ENCODE measurements at regions not wholly inside any gene's neighbourhood (a gene's known extent, or its start where the extent isn't known, plus 50 kb on each side); places are given as distances from the start of the nearest gene placed in this dataset.

DNA sequence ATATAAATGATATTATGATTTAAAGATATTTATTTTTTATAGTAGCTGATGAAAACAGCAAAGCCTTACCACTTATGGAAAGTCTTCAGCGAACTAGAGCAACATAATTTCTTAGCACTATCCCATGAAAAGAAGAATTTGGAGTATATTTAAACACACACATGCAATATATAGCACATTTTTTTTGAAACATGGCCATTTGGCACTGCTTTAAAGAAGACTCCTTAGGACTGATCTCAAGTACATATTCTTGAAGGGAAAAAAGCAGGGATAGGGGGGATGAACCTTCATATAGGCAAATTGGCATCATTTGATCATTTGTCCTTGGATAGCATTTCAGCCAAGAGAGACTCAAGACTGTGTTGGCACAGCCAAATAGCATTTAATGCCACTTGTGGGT lies 193.3 kb downstream of the ANKRD50 start:
- no peak overlapping the region for H3K4me3 ChIP-seq (ENCODE audit: low read depth, low read length)
- DNase-seq (ENCODE audit: low read depth): no peak
- TF ChIP-seq, protein P1, sequence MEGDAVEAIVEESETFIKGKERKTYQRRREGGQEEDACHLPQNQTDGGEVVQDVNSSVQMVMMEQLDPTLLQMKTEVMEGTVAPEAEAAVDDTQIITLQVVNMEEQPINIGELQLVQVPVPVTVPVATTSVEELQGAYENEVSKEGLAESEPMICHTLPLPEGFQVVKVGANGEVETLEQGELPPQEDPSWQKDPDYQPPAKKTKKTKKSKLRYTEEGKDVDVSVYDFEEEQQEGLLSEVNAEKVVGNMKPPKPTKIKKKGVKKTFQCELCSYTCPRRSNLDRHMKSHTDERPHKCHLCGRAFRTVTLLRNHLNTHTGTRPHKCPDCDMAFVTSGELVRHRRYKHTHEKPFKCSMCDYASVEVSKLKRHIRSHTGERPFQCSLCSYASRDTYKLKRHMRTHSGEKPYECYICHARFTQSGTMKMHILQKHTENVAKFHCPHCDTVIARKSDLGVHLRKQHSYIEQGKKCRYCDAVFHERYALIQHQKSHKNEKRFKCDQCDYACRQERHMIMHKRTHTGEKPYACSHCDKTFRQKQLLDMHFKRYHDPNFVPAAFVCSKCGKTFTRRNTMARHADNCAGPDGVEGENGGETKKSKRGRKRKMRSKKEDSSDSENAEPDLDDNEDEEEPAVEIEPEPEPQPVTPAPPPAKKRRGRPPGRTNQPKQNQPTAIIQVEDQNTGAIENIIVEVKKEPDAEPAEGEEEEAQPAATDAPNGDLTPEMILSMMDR (conservative IDR thresholded peaks at IDR 0.05; ENCODE audit: low read depth, low read length): no peak

DNA sequence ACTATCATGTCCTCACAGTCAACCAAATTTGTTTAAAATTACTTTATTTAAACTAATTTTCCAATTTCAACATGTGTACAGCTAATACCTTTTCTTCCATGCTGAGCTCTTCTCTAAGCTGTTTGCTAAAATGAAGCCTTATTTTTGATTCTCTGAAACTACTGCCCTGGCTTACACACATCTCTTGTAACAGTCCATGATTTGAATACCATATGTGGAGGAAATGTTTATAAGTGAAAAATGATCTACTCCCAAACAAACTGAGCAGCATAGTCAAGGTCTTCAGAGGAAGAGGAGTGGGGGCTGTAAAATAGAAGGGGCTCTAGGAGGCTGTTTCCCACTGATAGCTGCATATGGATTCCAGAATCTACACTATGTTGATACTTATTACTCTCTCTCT lies 188.7 kb downstream of the ANKRD50 start:
- TF ChIP-seq, protein P1 (conservative IDR thresholded peaks at IDR 0.05; ENCODE audit: low read depth, low read length): no peak
- DNase-seq (ENCODE audit: low read depth): no peak
- no peak overlapping the region for H3K4me3 ChIP-seq (ENCODE audit: low read depth, low read length)

DNA sequence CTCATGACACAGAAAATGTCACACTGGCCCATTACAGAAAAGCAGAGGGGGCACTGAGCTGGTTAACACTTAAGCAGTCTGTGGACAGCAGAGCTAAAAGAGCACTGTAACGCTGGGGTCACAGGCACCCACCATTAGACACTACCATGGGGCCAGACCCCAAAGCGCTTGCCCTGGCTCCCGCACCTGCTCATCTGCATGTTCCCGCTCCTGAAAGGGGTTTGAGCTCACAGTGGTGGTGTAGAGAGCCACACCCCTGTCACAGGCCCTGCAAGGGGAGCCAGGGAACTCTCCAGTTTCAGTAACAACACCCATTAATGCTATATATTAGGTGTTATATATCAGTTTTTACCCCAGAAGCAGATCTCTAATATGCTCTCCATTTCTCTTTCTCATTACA lies 187.0 kb downstream of the ANKRD50 start:
- TF ChIP-seq, protein P1 (conservative IDR thresholded peaks at IDR 0.05; ENCODE audit: low read depth, low read length): no peak
- no peak overlapping the region for H3K4me3 ChIP-seq (ENCODE audit: low read depth, low read length)
- DNase-seq (ENCODE audit: low read depth): no peak

DNA sequence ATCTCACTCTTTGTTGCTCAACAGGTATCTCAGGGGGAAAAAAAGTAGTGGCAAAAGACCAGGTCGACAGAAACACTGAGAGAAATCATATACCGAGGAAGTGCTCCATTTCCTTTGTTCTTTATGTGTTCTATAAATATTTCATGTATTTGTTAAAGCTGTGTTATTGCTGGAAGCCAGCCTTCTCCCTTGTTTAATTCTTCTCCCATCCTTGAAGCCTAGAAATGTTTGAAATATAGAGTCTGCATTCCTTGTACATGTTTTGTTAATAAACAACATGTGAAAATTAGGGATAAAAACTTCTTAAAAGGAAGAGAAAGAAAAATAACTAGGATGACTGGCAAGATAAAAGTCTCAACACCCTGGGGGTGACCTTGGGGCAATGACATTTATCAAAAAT lies 186.2 kb downstream of the ANKRD50 start:
- H3K4me3 ChIP-seq (ENCODE audit: low read depth, low read length): no peak overlapping the region
- TF ChIP-seq, protein P1 (conservative IDR thresholded peaks at IDR 0.05; ENCODE audit: low read depth, low read length): no peak
- no peak for DNase-seq (ENCODE audit: low read depth)

DNA sequence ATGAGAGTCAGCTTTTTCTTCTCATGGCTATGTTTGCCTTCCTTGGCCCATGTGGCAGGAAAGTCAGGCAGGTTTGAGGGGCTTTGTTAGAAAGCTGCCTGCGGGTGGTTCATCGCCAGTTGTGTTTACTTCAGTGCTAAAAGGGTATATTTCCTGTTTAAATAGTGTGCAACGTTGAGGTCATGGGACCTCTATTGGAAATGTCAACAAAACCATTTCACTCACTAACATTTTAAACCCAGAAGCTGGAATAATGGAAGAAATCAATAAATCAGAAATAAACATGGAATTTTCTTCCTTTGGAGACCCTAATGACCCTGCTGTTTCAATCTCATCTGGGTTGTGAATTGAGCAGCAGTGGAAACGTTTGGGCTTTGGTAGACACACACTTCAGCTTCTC lies 185.8 kb downstream of the ANKRD50 start:
- TF ChIP-seq, protein P1 (conservative IDR thresholded peaks at IDR 0.05; ENCODE audit: low read depth, low read length): no peak
- DNase-seq (ENCODE audit: low read depth): no peak
- no peak overlapping the region for H3K4me3 ChIP-seq (ENCODE audit: low read depth, low read length)

DNA sequence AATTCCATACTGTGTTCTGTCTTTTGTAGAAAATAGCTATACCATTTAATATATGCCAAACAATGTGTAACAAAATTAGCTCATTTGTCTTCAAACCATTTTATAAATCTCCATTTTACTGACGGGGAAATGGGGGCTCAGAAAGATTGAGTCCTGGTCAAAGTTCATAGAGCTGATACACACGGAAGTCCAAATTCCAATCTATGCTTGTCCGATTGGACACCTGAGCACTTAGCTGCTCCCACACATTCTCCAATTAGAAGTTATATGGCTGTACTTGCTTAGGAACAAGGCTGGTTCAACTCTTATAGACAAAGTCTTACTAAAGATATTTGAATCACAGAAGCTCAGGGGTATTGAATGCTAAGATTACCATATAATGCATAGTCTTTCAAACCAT lies 185.2 kb downstream of the ANKRD50 start:
- DNase-seq (ENCODE audit: low read depth): no peak
- H3K4me3 ChIP-seq (ENCODE audit: low read depth, low read length): no peak overlapping the region
- TF ChIP-seq, protein P1 (conservative IDR thresholded peaks at IDR 0.05; ENCODE audit: low read depth, low read length): no peak

DNA sequence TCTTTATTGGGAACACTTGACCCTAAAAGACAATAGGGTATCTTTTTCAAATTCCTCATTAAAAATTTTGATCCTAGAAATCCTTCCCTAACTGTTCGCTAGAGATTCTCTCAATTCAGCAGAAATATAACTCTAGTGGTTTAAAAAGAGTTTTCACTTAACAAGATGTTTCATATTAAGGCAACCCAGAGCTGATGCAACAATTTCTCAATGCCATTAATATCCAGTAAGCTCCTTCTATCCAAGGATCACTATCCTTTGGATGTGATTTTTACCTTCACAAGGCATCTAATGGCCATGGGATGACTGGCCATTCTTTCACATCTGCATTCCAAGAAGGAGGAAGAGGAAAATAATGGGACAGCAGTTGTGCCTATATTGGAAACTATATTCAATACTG lies 183.4 kb downstream of the ANKRD50 start:
- TF ChIP-seq, protein P1 (conservative IDR thresholded peaks at IDR 0.05; ENCODE audit: low read depth, low read length): no peak
- H3K4me3 ChIP-seq (ENCODE audit: low read depth, low read length): no peak overlapping the region
- DNase-seq (ENCODE audit: low read depth): no peak

Data from epithelial cell of proximal tubule (primary cell).